Stimulated activated naive B cell treated with anti-CD40 and anti-IgM and Interleukin-4, amounts not matched to agents 10 μg/mL and 1 μg/mL and 100 μg/mL, for 72 hours (primary cell): ENCODE measurements at regions not wholly inside any gene's neighbourhood (a gene's known extent, or its start where the extent isn't known, plus 50 kb on each side); places are given as distances from the start of the nearest gene placed in this dataset.

Experiments
- ATAC-seq, 2 donors: fragments of 150-1000 bp; cut with Tn5 transposase; replicated peaks; 2 replicates each; pipeline ENCODE4 v1.10.0; 2021; ENCODE audit warnings: moderate library complexity in 1 of 2
- DNase-seq: peaks from one replicate; pipeline ENCODE4 v3.0.0; 2021
- H3K27ac Mint-ChIP-seq: one replicate; pipeline ENCODE4 v1.8.0; 2022; ENCODE audit warnings: mild to moderate bottlenecking, mixed read lengths
- H3K27me3 Mint-ChIP-seq, 2 donors: one replicate each; pipeline ENCODE4 v1.8.0; 2022; ENCODE audit warnings: mixed read lengths in 2 of 2
- H3K36me3 Mint-ChIP-seq, 2 donors: one replicate each; pipeline ENCODE4 v1.8.0; 2022; ENCODE audit warnings: mixed read lengths in 2 of 2, mild to moderate bottlenecking in 1 of 2
- H3K4me1 Mint-ChIP-seq, 2 donors: one replicate each; pipeline ENCODE4 v1.8.0; 2022; ENCODE audit warnings: mixed read lengths in 2 of 2, mild to moderate bottlenecking in 1 of 2
- H3K4me3 Mint-ChIP-seq, 2 donors: one replicate each; pipeline ENCODE4 v1.8.0; 2022; ENCODE audit warnings: mild to moderate bottlenecking in 2 of 2, mixed read lengths in 2 of 2, moderate library complexity in 1 of 2
- H3K9me3 Mint-ChIP-seq, 2 donors: one replicate each; pipeline ENCODE4 v1.8.0; 2022; ENCODE audit warnings: mixed read lengths in 2 of 2, mild to moderate bottlenecking in 1 of 2

DNA sequence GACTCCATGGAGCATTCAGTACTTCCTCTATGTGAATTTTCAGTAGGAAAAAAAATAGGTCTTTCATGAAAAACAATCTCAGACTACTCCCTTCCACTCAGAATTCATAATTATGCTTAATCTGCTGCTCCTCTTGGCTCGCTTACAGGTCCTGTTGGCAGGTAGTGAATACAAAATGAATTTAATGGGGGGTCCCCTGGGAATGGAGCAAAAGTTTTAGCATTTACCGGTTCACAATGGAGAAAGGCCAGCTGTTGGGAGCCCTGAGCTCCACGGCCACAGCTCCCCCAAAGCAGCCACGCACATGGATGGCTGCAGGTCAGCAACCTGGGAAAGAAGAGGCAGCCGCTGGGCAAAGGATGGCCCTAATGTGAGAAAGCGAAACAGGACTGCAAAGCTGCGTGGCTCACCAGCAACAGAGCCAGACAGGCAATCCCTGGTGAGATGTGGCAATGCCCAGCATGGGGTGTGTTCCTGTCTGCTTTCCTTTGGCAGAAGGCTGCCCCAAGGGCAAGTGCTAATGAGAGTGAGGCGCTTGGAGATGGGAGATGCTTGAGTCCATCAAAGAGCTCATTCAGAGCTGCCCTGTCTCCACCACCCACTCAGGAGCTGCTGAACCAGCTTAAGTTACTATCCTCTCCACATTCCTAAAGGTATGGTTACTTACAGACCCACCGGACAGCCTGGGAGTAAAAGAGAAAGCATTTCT lies 447.4 kb downstream of the EPHA4 start:
- ATAC-seq (no peak), DNase-seq (no peak)
- peaks cover 5 to 7% of the 10 kb centered on the region in 2 donors for H3K36me3 Mint-ChIP-seq
- peaks cover 16 to 21% of the 10 kb centered on the region in 2 donors for H3K27me3 Mint-ChIP-seq
- no peak overlapping the region for H3K4me3 Mint-ChIP-seq
- H3K9me3 Mint-ChIP-seq, result peaks cover 10 to 15% of the 10 kb centered on the region in 2 donors
- H3K27ac Mint-ChIP-seq, result no peak overlapping the region
- H3K4me1 Mint-ChIP-seq, result peaks cover 0 to 1% of the 10 kb centered on the region in 2 donors

DNA sequence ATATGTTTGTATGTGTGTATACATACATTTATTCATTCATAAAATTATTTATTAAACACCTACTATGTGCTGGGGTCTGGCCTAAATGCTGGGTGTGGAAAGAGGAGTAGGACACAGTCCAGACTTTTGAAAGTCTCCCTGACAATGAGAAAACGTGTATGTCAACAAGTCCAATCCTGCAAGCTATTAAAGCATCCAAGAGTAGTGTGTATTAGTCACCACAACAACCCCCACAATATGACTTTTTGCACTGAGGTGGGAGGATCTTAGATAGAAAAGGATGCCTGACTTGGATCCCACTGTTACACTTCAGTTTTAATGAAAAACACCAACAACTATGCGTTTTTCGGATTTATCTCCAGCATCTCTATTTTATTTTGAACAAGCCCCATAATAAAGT lies 446.4 kb downstream of the EPHA4 start:
- Mint-ChIP-seq H3K9me3 (peaks cover 10 to 15% of the 10 kb centered on the region in 2 donors), H3K4me3 (no peak overlapping the region), H3K27ac (no peak overlapping the region), H3K36me3 (peaks cover 5 to 7% of the 10 kb centered on the region in 2 donors), H3K4me1 (no peaks in the 10 kb centered on the region), H3K27me3 (peaks cover 11 to 21% of the 10 kb centered on the region in 2 donors)
- DNase-seq, result no peak
- no peak for ATAC-seq

DNA sequence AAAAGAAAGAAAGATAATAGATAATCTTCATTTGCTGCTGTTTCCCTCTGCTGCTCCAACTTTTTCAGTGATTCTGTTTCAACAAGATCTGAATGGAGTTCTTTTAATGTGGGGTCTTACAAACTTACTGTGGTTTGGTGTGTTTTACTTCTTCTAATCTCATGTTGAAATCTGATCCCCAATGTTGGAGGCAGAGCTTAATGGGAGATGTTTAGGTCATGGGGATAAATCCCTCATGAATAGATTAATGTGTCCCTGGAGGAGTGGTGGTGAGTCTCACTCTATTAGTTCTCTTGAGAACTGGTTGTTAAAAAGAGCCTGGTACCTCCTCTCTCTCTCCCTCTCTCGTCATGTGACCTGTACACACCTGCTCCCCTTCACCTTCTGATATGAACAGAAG lies 442.4 kb downstream of the EPHA4 start:
- Mint-ChIP-seq H3K4me1 (no peaks in the 10 kb centered on the region), H3K27me3 (peaks cover 7 to 9% of the 10 kb centered on the region in 2 donors), H3K4me3 (no peak overlapping the region), H3K27ac (no peak overlapping the region), H3K36me3 (peaks cover 5 to 7% of the 10 kb centered on the region in 2 donors), H3K9me3 (peaks cover 10 to 15% of the 10 kb centered on the region in 2 donors)
- DNase-seq (no peak), ATAC-seq (no peak)

DNA sequence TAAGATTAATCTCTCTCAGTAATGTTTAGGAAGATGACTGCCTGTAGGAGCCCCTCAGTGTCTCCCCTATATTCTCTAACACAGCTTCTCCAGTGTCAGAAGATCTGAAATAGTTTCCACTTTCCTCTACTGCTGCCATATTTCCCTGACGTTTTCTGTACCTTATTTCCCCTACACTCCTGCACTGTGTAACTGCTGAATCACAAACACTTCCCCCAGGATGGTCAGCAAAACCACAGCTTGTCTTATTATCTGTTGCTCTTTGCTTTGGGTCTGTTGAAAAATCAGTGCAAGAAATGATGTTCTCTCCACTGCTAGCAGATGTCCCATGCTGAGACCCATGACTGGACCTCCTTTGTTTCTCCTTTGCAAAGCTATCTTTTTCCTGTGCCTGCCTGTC lies 441.7 kb downstream of the EPHA4 start:
- no peak for ATAC-seq
- peaks cover 5 to 7% of the 10 kb centered on the region in 2 donors for H3K36me3 Mint-ChIP-seq
- H3K4me1 Mint-ChIP-seq, result no peaks in the 10 kb centered on the region
- H3K9me3 Mint-ChIP-seq, result peaks cover 10 to 15% of the 10 kb centered on the region in 2 donors
- no peak overlapping the region for H3K4me3 Mint-ChIP-seq
- H3K27ac Mint-ChIP-seq, result no peak overlapping the region
- H3K27me3 Mint-ChIP-seq, result peaks cover 7% of the 10 kb centered on the region in 2 donors
- DNase-seq, result no peak

DNA sequence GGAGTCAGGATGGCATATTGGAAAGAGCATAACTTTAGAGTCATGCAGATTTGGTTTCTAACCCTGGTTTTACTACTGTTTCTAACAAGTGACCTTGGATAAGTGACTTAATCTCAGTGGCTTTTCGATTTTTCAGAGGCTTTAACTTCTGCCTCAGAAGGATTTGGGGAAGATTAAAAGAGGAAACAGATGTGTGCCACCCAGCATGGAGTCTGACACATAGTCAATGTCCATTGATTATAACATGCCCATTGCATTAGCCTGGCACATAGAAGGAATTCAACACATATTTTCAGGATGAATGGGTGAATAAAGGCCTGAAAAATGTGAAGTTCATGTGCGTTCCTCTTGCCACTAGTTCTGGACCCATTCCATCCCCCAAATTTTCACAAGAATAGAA lies 438.2 kb downstream of the EPHA4 start:
- no peak overlapping the region for H3K4me3 Mint-ChIP-seq
- DNase-seq (no peak), ATAC-seq (no peak)
- H3K36me3 Mint-ChIP-seq, result no peaks in the 10 kb centered on the region
- H3K27ac Mint-ChIP-seq, result no peak overlapping the region
- peaks cover 6 to 11% of the 10 kb centered on the region in 2 donors for H3K4me1 Mint-ChIP-seq
- H3K27me3 Mint-ChIP-seq, result no peaks in the 10 kb centered on the region
- H3K9me3 Mint-ChIP-seq, result no peaks in the 10 kb centered on the region

DNA sequence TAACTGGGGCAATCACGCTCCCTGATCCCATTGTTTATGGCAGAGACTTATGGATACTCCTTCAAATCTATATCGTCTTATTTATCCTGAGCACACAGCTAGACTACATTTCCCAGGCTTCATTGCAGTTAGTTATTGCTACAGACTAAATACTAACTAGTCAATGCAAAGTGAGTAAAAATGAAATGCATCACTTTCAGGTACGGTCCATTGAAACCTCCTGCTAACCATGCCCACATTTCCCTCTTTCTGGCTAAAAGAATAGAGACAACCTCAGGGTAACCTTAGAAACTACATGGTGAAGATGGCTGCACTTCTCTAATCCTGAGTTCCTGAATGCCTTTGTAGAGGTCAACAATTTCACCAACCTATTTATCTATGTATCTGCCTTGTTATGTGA lies 437.4 kb downstream of the EPHA4 start:
- H3K27ac Mint-ChIP-seq, result no peak overlapping the region
- ATAC-seq (peak in 1 of 2 donors; percentile 21), DNase-seq (no peak)
- H3K36me3 Mint-ChIP-seq, result no peaks in the 10 kb centered on the region
- peaks cover 6 to 11% of the 10 kb centered on the region in 2 donors for H3K4me1 Mint-ChIP-seq
- no peak overlapping the region for H3K4me3 Mint-ChIP-seq
- no peaks in the 10 kb centered on the region for H3K27me3 Mint-ChIP-seq
- no peaks in the 10 kb centered on the region for H3K9me3 Mint-ChIP-seq

DNA sequence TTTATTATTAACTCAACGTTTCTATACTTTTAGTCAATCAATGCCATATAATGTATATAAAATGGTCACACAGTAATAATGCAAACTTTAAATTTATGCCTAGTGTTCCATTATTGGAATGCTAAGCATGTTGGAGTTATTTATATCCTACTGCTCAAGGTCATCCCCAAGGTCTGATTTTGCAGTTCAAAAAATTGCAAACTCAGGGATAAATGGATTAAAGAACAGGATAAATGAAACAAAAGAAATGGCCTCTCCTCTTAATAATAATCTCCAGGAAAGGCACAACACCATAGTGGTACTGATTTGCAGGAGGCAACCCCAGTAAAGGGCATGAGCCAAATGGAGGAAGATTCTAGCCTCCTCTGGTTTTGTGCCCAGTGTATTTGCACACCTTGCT lies 436.4 kb downstream of the EPHA4 start:
- Mint-ChIP-seq H3K36me3 (no peaks in the 10 kb centered on the region), H3K4me3 (no peak overlapping the region), H3K27ac (no peak overlapping the region), H3K9me3 (no peaks in the 10 kb centered on the region), H3K27me3 (no peaks in the 10 kb centered on the region), H3K4me1 (peaks cover 6 to 11% of the 10 kb centered on the region in 2 donors)
- DNase-seq (no peak), ATAC-seq (no peak)

DNA sequence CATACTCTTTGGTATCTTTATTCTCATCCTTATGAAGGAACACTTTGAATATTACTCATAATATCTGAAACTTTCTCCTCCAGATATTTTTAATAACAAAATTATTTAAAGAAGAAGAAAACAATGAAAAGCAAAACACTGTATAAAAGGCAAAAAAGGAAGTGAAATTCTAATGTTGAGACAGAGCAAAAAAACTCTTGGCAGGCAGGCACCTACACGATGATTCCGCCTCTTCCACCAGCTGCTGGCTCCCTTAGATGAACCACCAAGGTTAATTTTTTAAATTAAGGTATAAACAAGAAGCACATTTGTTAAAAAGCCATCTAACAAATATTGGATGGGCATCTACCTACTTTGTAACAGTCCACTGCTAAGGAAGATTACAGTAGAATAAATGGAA lies 434.7 kb downstream of the EPHA4 start:
- no peak overlapping the region for H3K27ac Mint-ChIP-seq
- H3K27me3 Mint-ChIP-seq, result no peaks in the 10 kb centered on the region
- H3K9me3 Mint-ChIP-seq, result no peaks in the 10 kb centered on the region
- H3K36me3 Mint-ChIP-seq, result no peaks in the 10 kb centered on the region
- peaks cover 6 to 11% of the 10 kb centered on the region in 2 donors for H3K4me1 Mint-ChIP-seq
- DNase-seq (no peak), ATAC-seq (peak; percentile 45 to 59)
- H3K4me3 Mint-ChIP-seq, result no peak overlapping the region

DNA sequence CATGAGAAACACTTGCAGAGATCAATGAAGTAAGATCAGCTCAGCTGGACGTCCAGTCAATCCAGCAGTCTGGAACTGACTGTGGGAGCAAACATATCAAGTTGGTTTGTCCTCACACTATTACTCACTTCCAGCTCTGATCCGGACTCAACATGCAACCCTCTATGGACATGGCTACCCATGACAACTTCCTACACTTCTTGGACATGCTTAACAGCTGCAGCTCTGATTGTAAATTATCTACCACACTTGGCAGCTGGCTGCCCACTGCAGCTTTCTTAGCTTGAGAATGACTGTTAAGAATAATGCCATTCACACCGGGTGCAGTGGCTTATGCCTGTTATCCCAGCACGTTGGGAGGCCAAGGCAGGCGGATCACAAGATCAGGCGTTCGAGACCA lies 429.8 kb downstream of the EPHA4 start:
- Mint-ChIP-seq H3K9me3 (no peaks in the 10 kb centered on the region), H3K27me3 (no peaks in the 10 kb centered on the region), H3K4me3 (no peak overlapping the region), H3K4me1 (peaks cover 4 to 6% of the 10 kb centered on the region in 2 donors), H3K27ac (no peak overlapping the region), H3K36me3 (no peaks in the 10 kb centered on the region)
- DNase-seq (no peak), ATAC-seq (no peak)

DNA sequence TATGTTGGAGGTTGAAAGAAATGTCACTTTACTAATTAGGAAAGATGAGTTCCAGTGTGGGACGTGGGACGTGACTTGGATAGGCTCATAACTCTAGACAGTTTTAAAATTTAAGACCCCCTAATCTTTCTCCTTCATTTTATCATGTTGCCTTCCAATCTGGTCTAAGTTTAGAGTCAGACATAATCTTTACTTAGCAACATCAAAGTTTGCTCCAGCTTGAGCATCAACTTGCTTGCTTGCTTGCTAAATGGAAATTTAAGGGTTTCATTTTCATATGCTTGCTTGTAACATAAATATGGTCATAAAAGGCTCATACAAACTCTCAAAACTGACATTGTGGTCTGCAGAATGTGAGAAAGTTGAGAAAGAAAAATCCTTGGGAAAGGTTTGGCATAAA lies 428.9 kb downstream of the EPHA4 start:
- Mint-ChIP-seq H3K27me3 (no peaks in the 10 kb centered on the region), H3K36me3 (no peaks in the 10 kb centered on the region), H3K9me3 (no peaks in the 10 kb centered on the region), H3K4me3 (no peak overlapping the region), H3K27ac (no peak overlapping the region), H3K4me1 (no peaks in the 10 kb centered on the region)
- ATAC-seq, result no peak
- DNase-seq, result no peak

DNA sequence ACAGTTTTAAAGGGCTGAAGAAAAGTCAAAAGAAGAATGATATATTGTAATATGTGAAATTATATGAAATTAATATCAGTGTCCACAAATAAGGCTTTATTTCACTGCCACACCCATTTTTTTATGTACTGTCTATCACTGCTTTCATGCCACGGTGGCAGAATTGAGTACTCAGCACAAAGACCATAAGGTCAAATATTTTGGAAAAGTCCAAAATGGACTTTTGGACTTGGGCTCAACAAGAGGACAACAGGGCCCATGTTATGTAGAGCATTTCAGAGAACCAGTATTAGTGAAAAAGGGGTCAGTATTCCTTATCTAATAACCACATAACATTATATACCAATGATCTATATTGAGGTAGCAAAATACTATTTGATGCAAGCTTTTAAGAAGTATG lies 427.2 kb downstream of the EPHA4 start:
- no peak for ATAC-seq
- Mint-ChIP-seq H3K4me1 (no peaks in the 10 kb centered on the region), H3K27ac (no peak overlapping the region), H3K36me3 (no peaks in the 10 kb centered on the region), H3K4me3 (no peak overlapping the region), H3K27me3 (no peaks in the 10 kb centered on the region), H3K9me3 (no peaks in the 10 kb centered on the region)
- no peak for DNase-seq

DNA sequence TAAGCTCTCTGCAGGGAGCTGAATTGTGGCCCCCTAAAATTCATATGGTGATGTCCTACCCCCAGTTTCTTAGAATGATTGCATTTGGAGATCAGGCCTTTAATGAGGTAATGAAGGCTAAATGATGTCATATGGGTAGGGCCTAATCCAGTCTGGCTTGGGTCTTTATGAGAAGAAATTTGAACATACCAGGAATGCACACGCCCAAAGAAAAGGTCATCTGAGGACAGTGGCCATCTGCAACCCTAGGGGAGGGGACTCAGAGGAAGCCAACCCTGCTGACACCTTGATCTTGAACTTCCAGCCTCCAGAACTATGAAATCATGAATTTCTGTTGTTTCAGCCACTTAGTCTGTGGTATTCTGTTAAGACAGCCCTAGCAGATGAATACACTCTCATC lies 426.7 kb downstream of the EPHA4 start:
- no peak overlapping the region for H3K4me3 Mint-ChIP-seq
- peaks cover under 1 to 2% of the 10 kb centered on the region in 2 donors for H3K27me3 Mint-ChIP-seq
- H3K9me3 Mint-ChIP-seq, result no peaks in the 10 kb centered on the region

DNA sequence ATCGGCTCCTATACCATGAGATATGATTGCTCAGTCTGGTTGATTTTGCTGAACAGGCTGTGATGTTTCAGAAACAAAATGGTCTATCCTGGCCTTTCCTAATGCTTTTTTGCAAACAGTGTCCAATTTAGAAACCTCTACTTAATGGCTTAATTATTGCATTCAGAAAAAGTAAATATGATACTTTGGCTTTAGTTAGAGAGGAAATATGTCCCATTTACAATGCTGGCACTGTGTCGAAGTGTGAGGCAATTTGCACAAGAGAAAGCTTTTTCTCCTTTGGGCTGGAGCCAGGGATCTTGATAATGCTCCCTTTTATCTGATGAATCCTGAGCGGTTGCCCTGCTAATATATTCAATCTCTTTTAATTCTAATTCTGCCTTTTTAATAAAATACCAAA lies 418.9 kb downstream of the EPHA4 start:
- H3K27me3 Mint-ChIP-seq, result peaks cover 6 to 16% of the 10 kb centered on the region in 2 donors
- no peaks in the 10 kb centered on the region for H3K9me3 Mint-ChIP-seq
- H3K4me1 Mint-ChIP-seq, result no peaks in the 10 kb centered on the region
- H3K4me3 Mint-ChIP-seq, result no peak overlapping the region
- H3K36me3 Mint-ChIP-seq, result no peaks in the 10 kb centered on the region
- ATAC-seq, result no peak
- DNase-seq, result no peak
- H3K27ac Mint-ChIP-seq, result no peak overlapping the region

More for the DNA sequence above, 426.7 kb downstream of the EPHA4 start:
- DNase-seq, result no peak
- Mint-ChIP-seq H3K36me3 (no peaks in the 10 kb centered on the region), H3K27ac (no peak overlapping the region), H3K4me1 (no peaks in the 10 kb centered on the region)
- no peak for ATAC-seq

DNA sequence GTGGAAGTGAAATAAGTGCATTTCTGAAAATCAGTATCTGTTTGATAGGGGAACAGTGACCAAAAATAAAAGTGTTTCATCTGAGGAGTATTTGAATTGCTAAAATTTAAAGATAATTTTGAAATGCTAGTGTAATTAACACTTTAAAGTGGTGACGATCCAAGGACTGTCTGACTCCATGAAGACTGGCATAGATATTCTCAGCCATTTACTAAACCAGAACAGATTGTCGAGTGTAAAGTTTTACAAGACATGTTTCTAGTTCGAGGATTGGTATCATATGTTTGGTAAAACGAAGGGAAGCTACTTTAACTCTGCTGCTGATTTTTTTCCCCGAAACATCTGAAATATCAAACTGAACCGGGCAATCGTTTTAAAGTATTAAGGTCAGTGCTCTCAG lies 417.9 kb downstream of the EPHA4 start:
- Mint-ChIP-seq H3K4me1 (no peaks in the 10 kb centered on the region), H3K27me3 (peaks cover 6 to 16% of the 10 kb centered on the region in 2 donors), H3K4me3 (no peak overlapping the region), H3K27ac (no peak overlapping the region), H3K9me3 (no peaks in the 10 kb centered on the region), H3K36me3 (no peaks in the 10 kb centered on the region)
- ATAC-seq (no peak), DNase-seq (no peak)

DNA sequence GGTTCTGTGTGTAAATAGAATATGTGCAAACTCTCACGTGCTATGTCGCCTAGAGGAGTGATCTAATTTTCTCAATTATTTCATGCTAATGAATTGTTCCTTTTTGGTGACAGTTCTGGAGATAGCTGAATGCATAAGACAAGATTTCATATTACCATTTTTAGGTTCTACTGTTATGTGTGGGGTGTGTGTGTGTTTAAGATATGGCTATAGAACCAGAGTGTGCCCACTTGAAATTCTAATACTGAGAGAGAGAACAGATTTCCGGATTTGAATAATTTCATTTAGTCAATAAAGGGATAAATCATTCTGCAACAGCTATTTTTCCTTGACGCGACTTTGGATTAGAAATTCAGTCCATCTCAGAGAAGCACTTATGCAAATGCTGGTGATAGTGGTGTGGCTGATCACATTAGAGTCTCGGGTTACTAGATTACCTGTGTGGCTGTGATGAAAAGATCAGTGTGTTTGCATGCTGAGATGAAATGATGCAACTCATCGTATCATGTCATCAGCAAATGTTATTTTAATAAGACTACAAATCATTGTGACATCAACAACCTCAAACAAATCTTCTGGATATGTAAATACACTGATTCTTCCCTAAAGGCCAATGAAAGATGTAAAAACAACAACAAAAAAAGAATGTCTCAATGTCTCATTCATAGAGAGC lies 415.9 kb downstream of the EPHA4 start:
- no peak overlapping the region for H3K27ac Mint-ChIP-seq
- H3K27me3 Mint-ChIP-seq, result peaks cover 0 to 8% of the 10 kb centered on the region in 2 donors
- H3K9me3 Mint-ChIP-seq, result no peaks in the 10 kb centered on the region
- H3K36me3 Mint-ChIP-seq, result no peaks in the 10 kb centered on the region
- no peaks in the 10 kb centered on the region for H3K4me1 Mint-ChIP-seq
- DNase-seq (no peak), ATAC-seq (no peak)
- no peak overlapping the region for H3K4me3 Mint-ChIP-seq
